Loucy (cell line): ENCODE measurements at regions not wholly inside any gene's neighbourhood (a gene's known extent, or its start where the extent isn't known, plus 50 kb on each side); places are given as distances from the start of the nearest gene placed in this dataset.

Experiments
- H2AFZ ChIP-seq: fragments of 200-600 bp; sonication (generic); 2 replicates; pipeline ENCODE4 v1.6.0; 2016; ENCODE audit warnings: antibody characterized with exemption, mild to moderate bottlenecking, low read length, moderate library complexity
- H3F3A ChIP-seq: fragments of 200-600 bp; 2 replicates; pipeline ENCODE4 v1.6.0; 2016; ENCODE audit warnings: antibody characterized with exemption, low read depth, mild to moderate bottlenecking
- H3K27me3 ChIP-seq: fragments of 200-600 bp; sonication (generic); 2 replicates; pipeline ENCODE4 v1.6.1; 2014; ENCODE audit warnings: low read length, mild to moderate bottlenecking; ENCODE audit not compliant: insufficient read depth, poor library complexity, severe bottlenecking
- H3K36me3 ChIP-seq: fragments of 200-600 bp; sonication (generic); 2 replicates; pipeline ENCODE4 v1.6.1; 2016; ENCODE audit warnings: low read length; ENCODE audit not compliant: insufficient read depth
- H3K4me1 ChIP-seq: fragments of 200-600 bp; sonication (generic); 2 replicates; pipeline ENCODE4 v1.5.1; 2014; ENCODE audit warnings: low read length, mild to moderate bottlenecking; ENCODE audit not compliant: insufficient read depth, poor library complexity, severe bottlenecking
- H3K4me2 ChIP-seq: fragments of 200-600 bp; sonication (generic); 2 replicates; pipeline ENCODE4 v1.6.0; 2014; ENCODE audit warnings: antibody characterized with exemption, low read length, low read depth, mild to moderate bottlenecking; ENCODE audit not compliant: poor library complexity, severe bottlenecking
- H3K4me3 ChIP-seq: fragments of 200-600 bp; sonication (generic); 2 replicates; pipeline ENCODE4 v1.5.1; 2014; ENCODE audit warnings: low read length, mild to moderate bottlenecking, mixed read lengths; ENCODE audit not compliant: poor library complexity, severe bottlenecking
- H3K79me2 ChIP-seq: fragments of 200-600 bp; sonication (generic); 2 replicates; pipeline ENCODE4 v1.6.1; 2014; ENCODE audit warnings: low read length; ENCODE audit not compliant: insufficient read depth
- H3K9ac ChIP-seq: fragments of 200-600 bp; sonication (generic); 2 replicates; pipeline ENCODE4 v1.6.0; 2014; ENCODE audit warnings: mild to moderate bottlenecking, low read depth, low read length, moderate library complexity; ENCODE audit not compliant: poor library complexity, severe bottlenecking
- H3K9me2 ChIP-seq: fragments of 200-600 bp; sonication (generic); replicated peaks from 2 replicates; pipeline ENCODE4 v1.6.1; 2016; ENCODE audit warnings: low read depth, low read length, mixed read lengths
- H3K9me3 ChIP-seq: fragments of 200-600 bp; sonication (generic); 2 replicates; pipeline ENCODE4 v1.6.1; 2014; ENCODE audit warnings: mild to moderate bottlenecking, antibody characterized with exemption, low read length, low read depth; ENCODE audit not compliant: insufficient read depth
- H4K20me1 ChIP-seq: fragments of 200-600 bp; sonication (generic); 2 replicates; pipeline ENCODE4 v1.6.0; 2014; ENCODE audit warnings: antibody characterized with exemption, low read length, mild to moderate bottlenecking; ENCODE audit not compliant: insufficient read depth, poor library complexity, severe bottlenecking
- EZH2phosphoT487 ChIP-seq: fragments of 200-600 bp; IDR thresholded peaks from 2 replicates; pipeline ENCODE4 v1.6.1; 2018; ENCODE audit warnings: antibody characterized with exemption, mild to moderate bottlenecking, moderate library complexity, borderline replicate concordance
- TF ChIP-seq, protein P1 (sequence below): fragments of 200-600 bp; sonication (generic); conservative IDR thresholded peaks from 2 replicates; pipeline ENCODE4 v1.5.1; 2014; ENCODE audit warnings: mild to moderate bottlenecking, antibody characterized with exemption, low read length

DNA sequence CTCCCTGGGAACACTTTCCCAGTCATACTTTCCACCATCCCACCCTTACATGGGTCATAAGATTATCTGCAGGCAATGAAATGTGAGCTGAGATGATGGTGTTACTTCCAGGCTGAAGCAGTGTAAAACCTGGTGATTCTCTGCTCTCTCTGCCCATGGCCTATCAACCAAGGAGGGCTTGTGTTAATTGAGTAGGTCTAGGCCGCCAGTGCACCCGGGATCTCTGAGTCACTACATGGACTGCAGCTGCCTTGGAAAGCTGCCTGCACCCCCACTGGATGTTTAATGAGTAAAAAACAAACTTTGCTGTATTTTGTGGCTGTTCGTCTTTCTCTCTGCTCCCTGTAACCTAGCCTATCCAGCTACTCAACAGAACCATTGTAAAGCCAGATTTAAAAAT lies 451.7 kb upstream of the SMIM21 start:
- Histone ChIP-seq H3K9me3 (no peaks in the 10 kb centered on the region), H2AFZ (no peak overlapping the region), H4K20me1 (no peaks in the 10 kb centered on the region), H3K4me1 (no peaks in the 10 kb centered on the region), H3K4me2 (no peak overlapping the region), H3K9me2 (no peaks in the 10 kb centered on the region), H3K9ac (no peak overlapping the region), H3K36me3 (no peaks in the 10 kb centered on the region), H3K27me3 (no peaks in the 10 kb centered on the region), H3F3A (no peaks in the 10 kb centered on the region), H3K79me2 (no peaks in the 10 kb centered on the region), H3K4me3 (no peak overlapping the region)
- no peak for TF ChIP-seq EZH2phosphoT487
- TF ChIP-seq, protein P1, sequence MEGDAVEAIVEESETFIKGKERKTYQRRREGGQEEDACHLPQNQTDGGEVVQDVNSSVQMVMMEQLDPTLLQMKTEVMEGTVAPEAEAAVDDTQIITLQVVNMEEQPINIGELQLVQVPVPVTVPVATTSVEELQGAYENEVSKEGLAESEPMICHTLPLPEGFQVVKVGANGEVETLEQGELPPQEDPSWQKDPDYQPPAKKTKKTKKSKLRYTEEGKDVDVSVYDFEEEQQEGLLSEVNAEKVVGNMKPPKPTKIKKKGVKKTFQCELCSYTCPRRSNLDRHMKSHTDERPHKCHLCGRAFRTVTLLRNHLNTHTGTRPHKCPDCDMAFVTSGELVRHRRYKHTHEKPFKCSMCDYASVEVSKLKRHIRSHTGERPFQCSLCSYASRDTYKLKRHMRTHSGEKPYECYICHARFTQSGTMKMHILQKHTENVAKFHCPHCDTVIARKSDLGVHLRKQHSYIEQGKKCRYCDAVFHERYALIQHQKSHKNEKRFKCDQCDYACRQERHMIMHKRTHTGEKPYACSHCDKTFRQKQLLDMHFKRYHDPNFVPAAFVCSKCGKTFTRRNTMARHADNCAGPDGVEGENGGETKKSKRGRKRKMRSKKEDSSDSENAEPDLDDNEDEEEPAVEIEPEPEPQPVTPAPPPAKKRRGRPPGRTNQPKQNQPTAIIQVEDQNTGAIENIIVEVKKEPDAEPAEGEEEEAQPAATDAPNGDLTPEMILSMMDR, result no peak

DNA sequence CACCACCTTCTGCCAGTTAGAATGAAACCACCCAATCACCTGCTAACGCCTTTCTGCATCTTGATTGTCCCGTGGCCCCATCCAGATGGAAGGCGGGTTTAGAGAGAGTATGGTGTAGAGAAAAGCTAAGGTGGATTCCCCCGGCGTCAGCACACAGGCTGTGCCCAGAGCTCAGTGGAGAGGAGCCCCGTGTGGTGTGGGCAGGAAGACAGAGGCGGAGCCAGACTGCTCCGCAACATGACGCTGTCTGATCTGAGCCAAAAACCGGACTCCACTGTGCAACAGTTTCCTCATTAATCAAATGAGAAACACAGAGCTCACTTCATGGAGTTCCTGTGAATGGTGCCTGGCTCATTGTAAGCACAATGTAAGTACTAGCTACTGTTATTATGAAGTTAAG lies 448.1 kb upstream of the SMIM21 start:
- no peaks in the 10 kb centered on the region for H4K20me1 ChIP-seq
- no peak for TF ChIP-seq EZH2phosphoT487
- TF ChIP-seq, protein P1, result no peak
- H3K9me2 ChIP-seq, result no peaks in the 10 kb centered on the region
- no peaks in the 10 kb centered on the region for H3K36me3 ChIP-seq
- no peak overlapping the region for H3K4me2 ChIP-seq
- H3K9me3 ChIP-seq, result no peaks in the 10 kb centered on the region
- no peaks in the 10 kb centered on the region for H3K79me2 ChIP-seq
- no peak overlapping the region for H3K4me3 ChIP-seq
- H3K4me1 ChIP-seq, result no peaks in the 10 kb centered on the region
- no peaks in the 10 kb centered on the region for H3F3A ChIP-seq
- no peak overlapping the region for H3K9ac ChIP-seq
- no peak overlapping the region for H2AFZ ChIP-seq
- H3K27me3 ChIP-seq, result no peaks in the 10 kb centered on the region

DNA sequence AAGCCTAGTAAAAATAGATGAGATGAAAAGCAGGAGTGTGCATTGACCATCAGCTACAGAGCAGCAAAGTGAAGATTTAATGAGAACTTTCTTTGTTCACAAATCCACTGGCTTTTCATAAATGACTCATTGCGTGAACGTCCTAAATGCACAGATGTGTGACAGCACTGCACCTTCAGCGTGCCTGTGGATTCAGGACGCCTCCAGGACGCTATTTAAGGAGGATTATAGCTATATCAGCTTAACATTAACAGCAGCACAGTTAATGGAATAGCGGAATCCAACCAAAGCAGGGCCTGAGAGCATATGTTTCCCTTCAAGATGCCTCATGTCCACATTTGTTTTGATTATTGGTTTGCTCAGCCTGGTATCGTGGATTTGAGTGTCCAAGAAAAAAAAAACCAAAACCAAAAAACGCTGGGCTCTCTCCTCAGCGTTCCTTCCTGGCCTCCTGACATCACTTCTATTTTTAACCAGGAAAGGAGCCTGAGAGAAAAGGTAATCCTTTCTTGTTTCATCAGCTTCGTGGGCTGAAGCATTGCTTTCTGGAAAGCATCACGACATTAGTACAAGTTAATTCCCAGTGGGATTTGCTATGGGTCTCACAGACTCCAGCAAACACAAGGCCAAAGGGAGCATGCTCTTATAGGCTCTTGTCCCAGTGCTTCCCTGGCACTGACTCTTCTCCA lies 447.0 kb upstream of the SMIM21 start:
- H3K4me2 ChIP-seq, result no peak overlapping the region
- H3K4me3 ChIP-seq, result no peak overlapping the region
- H3K9me3 ChIP-seq, result no peaks in the 10 kb centered on the region
- TF ChIP-seq EZH2phosphoT487, result no peak
- TF ChIP-seq, protein P1, result no peak
- H2AFZ ChIP-seq, result no peak overlapping the region
- H4K20me1 ChIP-seq, result no peaks in the 10 kb centered on the region
- no peak overlapping the region for H3K9ac ChIP-seq
- no peaks in the 10 kb centered on the region for H3K27me3 ChIP-seq
- H3K36me3 ChIP-seq, result no peaks in the 10 kb centered on the region
- no peaks in the 10 kb centered on the region for H3K4me1 ChIP-seq
- H3K9me2 ChIP-seq, result no peaks in the 10 kb centered on the region
- no peaks in the 10 kb centered on the region for H3F3A ChIP-seq
- no peaks in the 10 kb centered on the region for H3K79me2 ChIP-seq
